Stimulated activated CD8-positive, alpha-beta memory T cell treated with anti-CD3 and anti-CD28 coated beads, Interleukin-15, amount 100 ng/mL, for 1 hour (primary cell): ENCODE measurements at regions not wholly inside any gene's neighbourhood (a gene's known extent, or its start where the extent isn't known, plus 50 kb on each side); places are given as distances from the start of the nearest gene placed in this dataset.
"Not testable (repeated sequence)": the region's sequence is repeated elsewhere in the genome, so short reads cannot be mapped to it uniquely, and the experiment has no call there.

Source experiments
- DNase-seq: peaks from one replicate; pipeline ENCODE4 v3.0.0-alpha.2; 2020; ENCODE audit warnings: low read depth

GRCh38 chr1:199529324-199529723 is 498.2 kb upstream of the NR5A2 start:
- DNase-seq, result no peak

GRCh38 chr1:199533361-199533760 is 494.1 kb upstream of the NR5A2 start:
- not testable (repeated sequence) for DNase-seq

GRCh38 chr1:199545780-199546179 is 481.7 kb upstream of the NR5A2 start:
- no peak for DNase-seq

- DNase-seq, result no peak
These were observed 481.2 kb upstream of the NR5A2 start for GRCh38 chr1:199546323-199546722.

DNA sequence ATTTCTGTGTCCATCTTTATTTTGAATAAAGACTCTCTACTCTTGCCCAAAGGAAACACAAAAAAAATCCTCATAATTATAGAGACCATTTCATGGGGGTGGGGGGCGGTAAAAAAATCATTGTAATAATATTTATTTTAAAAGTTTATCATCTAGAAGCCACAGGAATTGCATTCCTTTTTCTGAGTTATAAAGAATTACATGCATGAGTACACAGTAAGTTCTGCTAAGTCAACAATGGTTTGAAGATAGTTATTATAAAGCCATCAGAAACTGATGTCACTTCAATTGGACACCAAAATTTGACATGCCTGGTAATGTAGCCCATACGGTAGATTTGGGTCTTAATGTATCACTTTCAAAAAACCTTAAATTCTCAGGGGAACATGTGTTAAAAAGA is 478.1 kb upstream of the NR5A2 start:
- DNase-seq, result no peak

- DNase-seq, result no peak
These were observed 477.1 kb upstream of the NR5A2 start for GRCh38 chr1:199550199-199551065.

DNA sequence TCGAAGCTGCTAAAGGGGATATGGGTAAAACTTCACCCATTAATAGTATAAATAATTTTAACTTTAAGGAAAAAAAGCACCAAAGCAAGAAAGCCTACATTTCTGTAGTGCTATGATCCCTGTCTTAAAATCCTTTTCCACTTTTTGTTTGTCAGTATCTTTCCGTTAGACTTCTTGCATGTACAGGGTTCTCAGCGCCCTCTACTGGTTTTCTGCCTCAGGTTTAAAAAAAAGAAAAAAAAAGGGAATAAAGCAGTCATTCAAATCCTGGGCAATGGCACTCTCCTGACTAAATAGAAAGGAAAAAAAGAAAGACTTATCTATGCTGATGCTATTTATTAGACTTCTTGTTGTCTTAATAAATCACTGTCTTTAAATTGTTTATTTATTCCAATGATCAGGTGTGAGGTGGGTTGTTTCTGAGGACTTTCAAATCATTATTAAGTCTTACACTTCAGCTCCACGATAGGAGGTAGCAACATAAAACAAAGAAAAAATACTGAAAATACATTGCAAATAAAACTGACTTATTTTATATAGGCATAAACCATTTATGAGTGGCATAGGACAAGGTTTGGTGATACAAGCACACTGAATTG is 475.4 kb upstream of the NR5A2 start:
- no peak for DNase-seq

GRCh38 chr1:199553104-199553503 is 474.4 kb upstream of the NR5A2 start:
- no peak for DNase-seq

- DNase-seq, result no peak
These were observed 466.2 kb upstream of the NR5A2 start for GRCh38 chr1:199561334-199561733.

- no peak for DNase-seq
These were observed 454.5 kb upstream of the NR5A2 start for GRCh38 chr1:199573047-199573446.

- no peak for DNase-seq
These were observed 452.6 kb upstream of the NR5A2 start for GRCh38 chr1:199574950-199575349.

DNA sequence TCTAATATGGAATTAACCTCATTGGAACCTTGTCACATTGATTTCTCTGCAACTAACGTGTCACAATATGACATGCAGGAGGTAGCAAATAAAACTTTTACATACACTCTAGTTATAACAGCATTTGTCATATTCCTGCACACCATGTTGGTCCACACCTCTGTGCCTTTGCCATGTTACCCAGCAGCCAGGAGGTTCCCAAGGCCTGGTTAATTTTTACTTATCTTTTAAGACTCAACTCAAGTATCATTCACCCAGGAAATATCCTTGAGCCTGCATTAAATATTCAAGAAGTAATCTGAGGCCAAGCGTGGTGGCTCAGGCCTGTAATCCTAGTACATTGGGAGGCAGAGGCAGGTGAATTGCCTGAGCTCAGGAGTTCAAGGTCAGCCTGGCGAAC is 447.2 kb upstream of the NR5A2 start:
- DNase-seq, result no peak

DNA sequence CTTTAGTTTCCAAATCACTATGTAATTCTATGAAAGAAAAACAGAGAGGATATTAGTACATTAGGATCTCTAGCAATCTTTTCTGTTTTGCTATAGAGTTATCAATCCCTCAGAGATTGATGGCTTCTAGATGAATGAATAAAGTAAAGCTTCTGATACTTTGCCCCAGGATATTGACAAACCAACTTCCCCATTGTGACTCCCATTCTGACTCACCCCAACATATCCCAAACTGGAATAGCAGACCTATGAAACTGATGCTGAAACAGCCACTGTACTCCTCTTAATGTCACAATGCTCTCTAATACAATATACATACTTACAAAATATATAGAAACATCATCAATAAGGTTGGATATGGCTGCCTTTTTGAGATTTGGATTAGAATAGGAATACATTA is 442.1 kb upstream of the NR5A2 start:
- no peak for DNase-seq

DNA sequence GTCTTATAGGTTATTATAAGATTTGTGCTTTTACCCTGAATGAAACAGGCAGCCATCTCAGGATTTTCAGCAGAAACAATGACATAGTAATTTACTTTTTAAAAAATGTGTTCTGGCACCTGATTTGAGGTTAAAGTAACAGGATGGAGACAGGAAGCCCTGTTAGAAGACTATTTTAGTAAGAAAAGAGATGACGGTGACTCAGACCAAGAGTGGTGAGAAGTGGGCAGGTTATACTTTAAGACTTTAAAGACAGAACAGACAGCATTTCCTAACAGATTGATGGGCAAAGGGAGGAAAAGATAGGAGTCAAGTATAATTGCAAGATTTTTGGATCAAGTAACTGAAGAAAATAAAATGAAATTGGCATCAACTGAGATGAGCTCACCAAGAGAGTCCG is 436.8 kb upstream of the NR5A2 start:
- DNase-seq, result no peak

DNA sequence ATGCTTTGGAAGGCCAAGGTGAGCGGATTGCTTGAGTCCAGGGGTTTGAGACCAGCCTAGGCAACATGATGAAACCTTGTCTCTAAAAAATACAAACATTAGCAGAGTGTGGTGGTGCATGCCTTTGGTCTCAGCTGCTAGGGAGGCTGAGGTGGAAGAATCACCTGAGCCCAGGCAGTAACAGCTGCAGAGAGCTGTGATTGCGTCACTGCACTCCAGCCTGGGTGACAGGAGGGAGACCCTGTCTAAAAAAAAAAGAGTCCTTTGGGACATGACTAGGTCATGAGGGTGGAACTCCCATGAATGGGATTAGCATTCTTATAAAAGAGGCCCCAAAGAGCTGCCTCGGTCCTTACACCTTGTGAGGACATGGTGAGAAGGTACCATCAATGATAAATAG is 436.0 kb upstream of the NR5A2 start:
- DNase-seq, result no peak

GRCh38 chr1:199593475-199593874 is 434.0 kb upstream of the NR5A2 start:
- no peak for DNase-seq

GRCh38 chr1:199596448-199596847 is 431.1 kb upstream of the NR5A2 start:
- not testable (repeated sequence) for DNase-seq

- no peak for DNase-seq
These were observed 430.4 kb upstream of the NR5A2 start for GRCh38 chr1:199597152-199597551.

- no peak for DNase-seq
These were observed 419.1 kb upstream of the NR5A2 start for GRCh38 chr1:199608414-199608813.

DNA sequence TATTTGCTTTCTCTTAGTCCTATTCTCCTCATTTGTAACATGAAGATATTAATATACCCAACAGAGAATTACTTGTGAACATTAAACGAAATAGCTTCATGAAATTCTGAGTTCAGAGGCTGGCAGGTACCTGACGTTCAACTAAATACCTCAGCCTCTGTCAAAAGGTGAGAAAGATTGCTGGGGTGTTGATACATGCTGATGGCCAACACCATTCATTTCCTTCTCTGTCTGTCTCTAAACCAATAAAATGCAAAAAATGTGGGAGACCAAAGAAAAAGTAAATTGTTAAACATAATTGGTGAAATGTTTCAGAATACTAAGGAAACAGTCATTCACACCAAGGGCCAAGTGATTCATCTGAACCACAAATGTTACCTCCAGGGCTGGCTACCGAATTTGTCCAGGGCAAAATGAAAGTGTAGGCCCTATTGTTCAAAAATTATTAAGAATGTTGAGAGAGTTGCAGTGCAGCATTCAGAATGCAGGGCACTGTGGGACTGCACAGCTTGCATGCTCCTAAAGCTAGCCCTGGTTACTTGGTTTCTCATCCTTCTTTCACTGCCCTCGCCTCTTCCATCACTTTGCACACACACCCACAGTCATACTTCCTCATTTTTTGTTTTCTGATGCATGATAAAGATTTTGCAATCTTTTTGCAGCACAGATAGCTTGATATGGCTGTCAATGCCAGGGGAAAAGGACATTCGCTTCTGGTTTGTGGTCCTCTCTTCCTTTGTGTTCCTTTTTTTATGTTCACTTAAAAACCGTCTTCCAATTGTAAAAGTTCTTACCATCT is 414.3 kb upstream of the NR5A2 start:
- DNase-seq, result no peak

DNA sequence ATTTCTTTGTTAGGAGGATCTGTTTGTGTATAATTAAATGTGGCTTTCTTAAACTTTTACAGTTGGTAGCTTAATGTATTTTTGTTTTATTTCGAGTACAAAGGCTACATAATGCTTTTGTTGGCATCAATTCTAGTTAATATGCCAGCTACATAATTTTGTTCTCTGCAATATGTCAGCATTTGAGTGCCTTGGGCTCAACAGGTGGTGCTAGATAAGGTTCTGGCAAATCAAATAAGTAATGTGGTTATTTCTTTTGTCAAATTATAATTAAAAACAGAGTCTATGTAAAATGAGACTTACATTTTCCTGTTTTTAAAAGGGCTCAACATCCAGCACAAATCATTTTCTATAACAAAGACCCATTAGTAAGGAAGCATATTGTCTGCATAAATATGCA is 410.6 kb upstream of the NR5A2 start:
- DNase-seq, result no peak

DNA sequence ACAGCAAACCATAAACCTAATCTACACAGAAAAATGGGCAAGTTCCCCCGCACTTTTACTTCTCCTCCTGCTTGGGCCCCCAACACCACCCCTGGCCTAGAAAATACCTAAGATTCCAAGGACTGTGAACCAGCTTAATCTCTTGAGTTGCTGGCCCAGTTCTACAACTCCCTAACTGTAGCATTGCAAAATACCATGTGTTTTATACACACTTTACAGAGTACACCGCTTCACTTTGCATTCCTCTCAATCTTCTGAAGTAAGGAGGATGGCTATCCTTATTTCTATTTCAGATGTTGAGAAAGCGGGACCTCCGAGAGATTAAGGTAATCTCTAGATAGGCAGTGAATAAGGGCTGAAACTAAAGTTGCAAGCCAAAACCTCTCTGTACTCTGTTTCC is 408.3 kb upstream of the NR5A2 start:
- no peak for DNase-seq

- not testable (repeated sequence) for DNase-seq
These were observed 401.3 kb upstream of the NR5A2 start for GRCh38 chr1:199626228-199626627.
